ENCODE measurements at regions not wholly inside any gene's neighbourhood (a gene's known extent, or its start where the extent isn't known, plus 50 kb on each side); places are given as distances from the start of the nearest gene placed in this dataset.

GRCh38 chr1:235919127-235919832 lies 52.6 kb upstream of the LYST start:
- Histone ChIP-seq H3K4me1 (peaks cover 11% of the 10 kb centered on the region), H3K4me3 (no peak overlapping the region)

GRCh38 chr1:235918465-235918864 lies 51.8 kb upstream of the LYST start:
- intact Hi-C loops (cut with DNase I), result no loop called here
- ATAC-seq, result no peak
- no peak for DNase-seq
- Histone ChIP-seq H3K4me1 (peaks cover 11% of the 10 kb centered on the region), H3K9me3 (no peaks in the 10 kb centered on the region), H3K36me3 (ENCODE audit: insufficient read depth in 1 of 2, low read depth in 1 of 2) (no peaks in the 10 kb centered on the region), H3K4me3 (no peak overlapping the region), H3K27me3 (ENCODE audit: insufficient read depth in 3 of 3, low read length in 2 of 3) (no peaks in the 10 kb centered on the region), H3K27ac (no peak overlapping the region)
- WGBS, 3 donors, result 84 to 93% (median 86%) methylated on average over 5 of the region's 5 CpGs
- no peak for TF ChIP-seq CTCF (IDR thresholded peaks at IDR 0.05)

More at GRCh38 chr1:235919127-235919832, 52.6 kb upstream of the LYST start:
- no peak for DNase-seq
- H3K27me3 ChIP-seq (ENCODE audit: insufficient read depth in 3 of 3, low read length in 2 of 3), result no peaks in the 10 kb centered on the region
- WGBS, 3 donors, result 70 to 79% (median 76%) methylated on average over 12 of the region's 12 CpGs
- ATAC-seq, result no peak
- TF ChIP-seq CTCF (IDR thresholded peaks at IDR 0.05), result no peak
- no peaks in the 10 kb centered on the region for H3K9me3 ChIP-seq
- intact Hi-C loops (cut with DNase I), result no loop called here
- H3K36me3 ChIP-seq (ENCODE audit: insufficient read depth in 1 of 2, low read depth in 1 of 2), result no peaks in the 10 kb centered on the region
- H3K27ac ChIP-seq, result no peak overlapping the region

- no peak for TF ChIP-seq CTCF (IDR thresholded peaks at IDR 0.05)
- peaks cover 11% of the 10 kb centered on the region for H3K4me1 ChIP-seq
- no peaks in the 10 kb centered on the region for H3K27me3 ChIP-seq (ENCODE audit: insufficient read depth in 3 of 3, low read length in 2 of 3)
- 54 to 68% (median 56%) methylated on average over 13 of the region's 13 CpGs for WGBS, 3 donors
- no peak for ATAC-seq
- H3K36me3 ChIP-seq (ENCODE audit: insufficient read depth in 1 of 2, low read depth in 1 of 2), result no peaks in the 10 kb centered on the region
- H3K9me3 ChIP-seq, result no peaks in the 10 kb centered on the region
- intact Hi-C loops (cut with DNase I), result no loop called here
- no peak overlapping the region for H3K4me3 ChIP-seq
- DNase-seq, result no peak
- H3K27ac ChIP-seq, result peak overlapping the region; percentile 66
Observed at GRCh38 chr1:235918032-235918431, 51.3 kb upstream of the LYST start.

- peaks cover 11% of the 10 kb centered on the region for H3K4me1 ChIP-seq
- ATAC-seq (peak; percentile 72 to 90 (median 88)), DNase-seq (peak; percentile 59 to 73)
- no peaks in the 10 kb centered on the region for H3K9me3 ChIP-seq
- H3K36me3 ChIP-seq (ENCODE audit: insufficient read depth in 1 of 2, low read depth in 1 of 2), result no peaks in the 10 kb centered on the region
- TF ChIP-seq CTCF (IDR thresholded peaks at IDR 0.05), result no peak
- peak overlapping the region; percentile 66 for H3K27ac ChIP-seq
- 7 to 14% (median 9%) methylated on average over 8 of the region's 8 CpGs for WGBS, 3 donors
- intact Hi-C loops (cut with DNase I), result no loop called here
- no peak overlapping the region for H3K4me3 ChIP-seq
- no peaks in the 10 kb centered on the region for H3K27me3 ChIP-seq (ENCODE audit: insufficient read depth in 3 of 3, low read length in 2 of 3)
Observed at GRCh38 chr1:235917267-235917811, 50.6 kb upstream of the LYST start.
